Mammary epithelial cell (primary cell): ENCODE measurements at regions not wholly inside any gene's neighbourhood (a gene's known extent, or its start where the extent isn't known, plus 50 kb on each side); places are given as distances from the start of the nearest gene placed in this dataset.

Experiments
- EZH2 ChIP-seq: IDR thresholded peaks from 2 replicates; pipeline ENCODE4 v1.6.1; 2012; ENCODE audit warnings: low read length, inconsistent platforms, borderline replicate concordance
- TF ChIP-seq, protein P1 (sequence below), 2 donors: IDR thresholded peaks in 1 of 2; conservative IDR thresholded peaks in 1 of 2; 2 replicates each; pipeline ENCODE4 v1.5.1; 2011 to 2012; ENCODE audit warnings: inconsistent platforms in 2 of 2, low read length in 2 of 2, mild to moderate bottlenecking in 2 of 2, control low read depth in 1 of 2, low read depth in 1 of 2; ENCODE audit not compliant: insufficient read depth in 1 of 2; ENCODE audit errors: extremely low read depth in 1 of 2

DNA sequence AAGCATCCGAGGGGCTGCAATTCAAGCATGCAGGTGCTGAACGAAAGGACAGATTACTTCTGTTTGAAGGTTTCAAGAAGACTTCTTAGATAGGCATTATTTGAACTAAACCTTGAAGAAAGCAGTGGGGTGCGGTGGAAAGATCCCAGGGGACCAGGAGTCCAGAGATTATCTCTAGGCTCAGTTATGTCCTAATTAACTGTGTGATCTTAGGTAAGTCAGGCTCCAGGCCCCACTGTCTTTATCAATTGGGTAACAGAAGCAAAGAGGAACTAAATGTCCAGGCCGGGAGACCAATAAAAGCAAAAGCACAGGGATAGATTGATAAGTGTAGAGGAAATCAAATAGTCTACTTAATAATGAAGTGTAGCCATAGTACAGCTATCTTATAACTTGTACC, 72.9 kb upstream of the CDC42BPA start:
- TF ChIP-seq, protein P1, sequence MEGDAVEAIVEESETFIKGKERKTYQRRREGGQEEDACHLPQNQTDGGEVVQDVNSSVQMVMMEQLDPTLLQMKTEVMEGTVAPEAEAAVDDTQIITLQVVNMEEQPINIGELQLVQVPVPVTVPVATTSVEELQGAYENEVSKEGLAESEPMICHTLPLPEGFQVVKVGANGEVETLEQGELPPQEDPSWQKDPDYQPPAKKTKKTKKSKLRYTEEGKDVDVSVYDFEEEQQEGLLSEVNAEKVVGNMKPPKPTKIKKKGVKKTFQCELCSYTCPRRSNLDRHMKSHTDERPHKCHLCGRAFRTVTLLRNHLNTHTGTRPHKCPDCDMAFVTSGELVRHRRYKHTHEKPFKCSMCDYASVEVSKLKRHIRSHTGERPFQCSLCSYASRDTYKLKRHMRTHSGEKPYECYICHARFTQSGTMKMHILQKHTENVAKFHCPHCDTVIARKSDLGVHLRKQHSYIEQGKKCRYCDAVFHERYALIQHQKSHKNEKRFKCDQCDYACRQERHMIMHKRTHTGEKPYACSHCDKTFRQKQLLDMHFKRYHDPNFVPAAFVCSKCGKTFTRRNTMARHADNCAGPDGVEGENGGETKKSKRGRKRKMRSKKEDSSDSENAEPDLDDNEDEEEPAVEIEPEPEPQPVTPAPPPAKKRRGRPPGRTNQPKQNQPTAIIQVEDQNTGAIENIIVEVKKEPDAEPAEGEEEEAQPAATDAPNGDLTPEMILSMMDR (conservative IDR thresholded peaks at IDR 0.05 in 1 of 2, IDR thresholded peaks at IDR 0.05 in 1 of 2; ENCODE audit: extremely low read depth in 1 of 2, insufficient read depth in 1 of 2, low read depth in 1 of 2, low read length in 2 of 2), result no peak
- no peak for TF ChIP-seq EZH2
